Psoas muscle (tissue), 7 donors: ENCODE measurements at regions not wholly inside any gene's neighbourhood (a gene's known extent, or its start where the extent isn't known, plus 50 kb on each side); places are given as distances from the start of the nearest gene placed in this dataset.

ENCODE experiments used
- ATAC-seq, 4 donors: fragments of 200-7000 bp; cut with Tn5 transposase; one replicate each; pipeline ENCODE4 v1.9.1; 2020; ENCODE audit warnings: moderate library complexity in 3 of 4, mild to moderate bottlenecking in 2 of 4
- DNase-seq, 2 donors: peaks; one replicate each; pipeline ENCODE4 v3.0.0-alpha.2; 2020
- H3K27ac ChIP-seq: fragments of 200-600 bp; one replicate; pipeline ENCODE4 v1.8.0; 2022
- H3K27me3 ChIP-seq, 3 donors: fragments of 200-600 bp in 1 of 3; one replicate each; pipeline versions ENCODE4 v1.6.1 to v1.8.0; 2013 to 2022; ENCODE audit warnings: low read length in 2 of 3, mild to moderate bottlenecking in 2 of 3, moderate library complexity in 1 of 3; ENCODE audit not compliant: insufficient read depth in 3 of 3
- H3K36me3 ChIP-seq, 2 donors: fragments of 200-600 bp in 1 of 2; one replicate each; pipeline versions ENCODE4 v1.6.1 to v1.8.0; 2013 to 2022; ENCODE audit warnings: low read depth in 1 of 2, mild to moderate bottlenecking in 1 of 2, moderate library complexity in 1 of 2; ENCODE audit not compliant: insufficient read depth in 1 of 2
- H3K4me1 ChIP-seq: fragments of 200-600 bp; one replicate; pipeline ENCODE4 v1.8.0; 2022
- H3K4me3 ChIP-seq: fragments of 200-600 bp; one replicate; pipeline ENCODE4 v1.8.0; 2022; ENCODE audit warnings: mild to moderate bottlenecking
- H3K9me3 ChIP-seq: fragments of 200-600 bp; one replicate; pipeline ENCODE4 v1.8.0; 2022
- CTCF ChIP-seq: fragments of 200-600 bp; IDR thresholded peaks from one replicate; pipeline ENCODE4 v1.8.0; 2022; ENCODE audit warnings: antibody characterized with exemption
- WGBS, 3 donors: extraction: QIAGEN DNeasy Blood & Tissue Kit; methylation state at CpG; one replicate each; pipeline versions ENCODE4 v1.1.6 to v1.1.7; 2013; 5-methylcytosine and 5-hydroxymethylcytosine counted together
- intact Hi-C, 2 donors: fragments of 100-400 bp; cut with DNase I; formaldehyde crosslinking; loops; one replicate each; pipeline versions ENCODE4 v1.11.0 to v1.14.2; 2022
- donor health status: healthy with polysubstance abuse.
- donor health status: DM: no; HTN: no; CAD: no; lungs with moderate emphysema.
- donor health status: Bipolar disorder and iron deficiency.
- donor health status: healthy.
- donor health status: DM: yes; HTN: yes; CAD: no.
- donor health status: DM: no; HTN: no; CAD: no.
- donor health status: DM: yes; HTN: yes; CAD: no.

GRCh38 chr11:134606251-134606650 is 194.2 kb upstream of the B3GAT1 start:
- TF ChIP-seq CTCF, result no peak
- no peak for ATAC-seq
- peaks cover 0 to 9% (median 0%) of the 10 kb centered on the region in 3 donors for H3K27me3 ChIP-seq
- intact Hi-C loops, result no loop called here
- no peaks in the 10 kb centered on the region for H3K4me1 ChIP-seq
- H3K36me3 ChIP-seq, result no peaks in the 10 kb centered on the region
- 68 to 75% (median 70%) methylated on average over 6 of the region's 6 CpGs for WGBS, 3 donors
- no peaks in the 10 kb centered on the region for H3K9me3 ChIP-seq
- H3K4me3 ChIP-seq, result no peak overlapping the region
- DNase-seq, result no peak
- no peak overlapping the region for H3K27ac ChIP-seq

GRCh38 chr11:134604886-134605285 is 192.8 kb upstream of the B3GAT1 start:
- H3K27me3 ChIP-seq, result no peaks in the 10 kb centered on the region

GRCh38 chr11:134599299-134599771 is 187.3 kb upstream of the B3GAT1 start:
- H3K27me3 ChIP-seq, result no peaks in the 10 kb centered on the region
- no peaks in the 10 kb centered on the region for H3K36me3 ChIP-seq
- H3K4me3 ChIP-seq, result no peak overlapping the region
- H3K4me1 ChIP-seq, result no peaks in the 10 kb centered on the region
- intact Hi-C loops, result no loop called here
- no peaks in the 10 kb centered on the region for H3K9me3 ChIP-seq
- WGBS, 3 donors, result 8 to 11% (median 10%) methylated on average over 6 of the region's 6 CpGs
- DNase-seq (no peak), ATAC-seq (no peak)
- H3K27ac ChIP-seq, result no peak overlapping the region
- no peak for TF ChIP-seq CTCF

More at GRCh38 chr11:134604886-134605285, 192.8 kb upstream of the B3GAT1 start:
- Histone ChIP-seq H3K4me3 (no peak overlapping the region), H3K27ac (no peak overlapping the region), H3K36me3 (no peaks in the 10 kb centered on the region), H3K4me1 (no peaks in the 10 kb centered on the region), H3K9me3 (no peaks in the 10 kb centered on the region)
- DNase-seq (no peak), ATAC-seq (no peak)
- TF ChIP-seq CTCF, result no peak
- WGBS, 3 donors, result 68 to 76% (median 75%) methylated on average over 3 of the region's 3 CpGs
- intact Hi-C loops, result no loop called here

- Histone ChIP-seq H3K9me3 (no peaks in the 10 kb centered on the region), H3K27ac (no peak overlapping the region), H3K36me3 (no peaks in the 10 kb centered on the region), H3K4me1 (no peaks in the 10 kb centered on the region), H3K4me3 (no peak overlapping the region), H3K27me3 (no peaks in the 10 kb centered on the region)
- 67 to 82% (median 77%) methylated on average over 5 of the region's 5 CpGs for WGBS, 3 donors
- no peak for TF ChIP-seq CTCF
- no peak for DNase-seq
- intact Hi-C loops, result no loop called here
- ATAC-seq, result no peak
These were observed 186.3 kb upstream of the B3GAT1 start for GRCh38 chr11:134598368-134598767.

GRCh38 chr11:134597452-134597851 is 185.4 kb upstream of the B3GAT1 start:
- Histone ChIP-seq H3K27me3 (no peaks in the 10 kb centered on the region), H3K9me3 (no peaks in the 10 kb centered on the region), H3K4me1 (no peaks in the 10 kb centered on the region), H3K36me3 (no peaks in the 10 kb centered on the region), H3K27ac (no peak overlapping the region), H3K4me3 (no peak overlapping the region)
- ATAC-seq, result no peak
- 74 to 81% (median 77%) methylated on average over 8 of the region's 8 CpGs for WGBS, 3 donors
- intact Hi-C loops, result no loop called here
- TF ChIP-seq CTCF, result no peak
- no peak for DNase-seq
